Activated CD8-positive, alpha-beta memory T cell treated with anti-CD3 and anti-CD28 coated beads for 36 hours (primary cell): ENCODE measurements at regions not wholly inside any gene's neighbourhood (a gene's known extent, or its start where the extent isn't known, plus 50 kb on each side); places are given as distances from the start of the nearest gene placed in this dataset.

ENCODE experiments used
- CTCF ChIA-PET: fragments of 350-600 bp; sonication (Branson Sonifier 250); formaldehyde crosslinking; loops from one replicate; lab custom pipeline; 2021; ENCODE audit warnings: antibody characterized with exemption; lab: Charles Lee
- POLR2A ChIA-PET: fragments of 350-600 bp; sonication (Branson Sonifier 250); formaldehyde crosslinking; loops from one replicate; lab custom pipeline; 2021; ENCODE audit warnings: antibody characterized with exemption; lab: Charles Lee

DNA sequence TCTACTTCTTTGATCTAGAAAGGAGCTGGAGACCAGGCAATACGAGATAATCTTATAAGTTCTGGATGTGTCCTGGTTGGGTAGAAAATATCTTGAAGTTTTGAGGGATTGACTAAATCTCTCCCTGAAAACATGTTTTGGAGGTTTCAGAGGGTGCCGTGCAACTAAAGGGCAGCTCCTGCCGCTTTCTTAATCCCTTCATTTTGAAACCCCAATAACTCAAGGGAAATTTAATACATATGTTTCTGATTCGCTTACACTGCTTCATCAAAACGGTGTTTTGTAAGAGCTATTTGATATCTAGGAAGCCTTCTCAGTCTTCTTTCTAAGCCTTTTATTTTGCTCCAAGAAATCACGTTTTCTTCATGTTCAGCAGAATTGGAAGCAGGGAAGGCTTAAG lies 129.0 kb downstream of the ASCL1 start:
- POLR2A ChIA-PET = no interaction called here
- CTCF ChIA-PET = no interaction called here

DNA sequence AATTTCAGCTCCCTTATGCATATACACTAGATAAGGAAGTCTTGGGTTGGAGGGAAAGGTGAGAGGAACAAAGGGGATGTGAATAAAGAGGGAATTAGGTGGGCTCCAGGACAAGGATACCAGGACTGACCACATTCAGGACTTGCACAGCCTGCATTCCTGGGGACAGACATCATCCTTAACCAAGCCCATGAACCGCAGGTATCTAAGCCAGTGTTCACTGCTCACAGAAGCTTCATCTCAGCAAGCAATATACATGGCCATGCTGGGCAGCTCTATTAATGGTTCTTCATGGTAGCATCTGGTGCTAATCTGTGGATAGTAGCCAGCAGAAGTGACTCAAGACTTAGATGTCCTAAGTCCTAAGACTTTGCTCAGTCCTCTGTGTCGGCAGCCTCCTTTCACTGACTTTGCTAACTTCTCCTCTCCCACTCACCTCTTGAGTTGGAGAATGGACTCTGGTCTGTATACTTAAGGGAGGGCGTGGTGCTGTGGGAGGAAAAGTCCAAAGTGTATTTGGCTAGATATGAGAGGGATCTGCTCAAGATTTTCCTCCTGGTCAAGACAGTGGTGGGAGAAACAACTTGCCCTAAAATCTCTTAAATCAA lies 136.1 kb downstream of the ASCL1 start:
- POLR2A ChIA-PET = no interaction called here

DNA sequence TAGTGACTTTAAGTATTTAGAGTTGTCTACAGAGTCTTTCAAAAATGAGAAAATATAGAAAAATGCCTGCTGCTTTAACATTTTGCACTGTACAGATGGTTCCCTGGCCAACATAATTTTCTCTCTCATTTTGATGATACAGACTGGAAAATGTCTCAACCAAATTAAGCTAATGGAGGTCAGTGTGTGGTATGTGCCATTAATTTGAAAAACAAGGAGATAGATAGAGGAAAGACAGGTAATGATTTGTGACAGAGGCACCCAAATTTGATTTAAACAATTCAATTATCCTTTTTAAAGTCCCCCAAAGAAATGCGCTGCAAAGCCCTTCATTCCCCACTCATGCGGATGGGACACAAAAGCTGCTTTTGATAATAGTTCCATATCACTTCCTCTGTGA lies 140.0 kb downstream of the ASCL1 start:
- ChIA-PET CTCF (no interaction called here), POLR2A (no interaction called here)

More for the DNA sequence above, 136.1 kb downstream of the ASCL1 start:
- CTCF ChIA-PET = no interaction called here

DNA sequence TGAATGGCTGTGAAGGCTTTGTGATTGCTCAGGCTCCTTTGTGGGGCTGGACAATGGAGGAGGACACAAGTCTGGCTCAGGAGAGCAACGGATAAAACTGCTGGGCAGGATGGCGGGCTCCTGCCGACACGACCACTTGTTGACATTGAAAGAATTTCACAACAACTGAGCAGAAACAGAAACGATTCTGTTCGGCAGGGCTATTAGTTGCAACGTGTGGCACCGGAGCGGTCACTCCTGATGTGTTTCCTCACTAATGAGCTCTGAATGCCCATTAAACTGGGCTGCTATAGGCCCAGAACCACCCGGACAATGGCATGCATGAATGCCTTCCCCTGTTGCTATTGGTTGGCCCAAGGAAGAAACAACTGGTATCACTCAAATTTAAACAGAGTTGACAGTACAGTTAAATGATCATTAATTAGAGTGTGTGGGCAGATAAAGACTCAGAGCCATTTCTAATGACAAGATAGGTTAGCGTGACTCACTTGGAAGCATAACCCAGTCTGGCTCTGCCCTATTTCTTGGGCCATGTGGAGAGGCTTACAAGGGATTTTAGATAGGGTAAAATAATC lies 142.9 kb downstream of the ASCL1 start:
- CTCF ChIA-PET = no interaction called here
- POLR2A ChIA-PET = no interaction called here

DNA sequence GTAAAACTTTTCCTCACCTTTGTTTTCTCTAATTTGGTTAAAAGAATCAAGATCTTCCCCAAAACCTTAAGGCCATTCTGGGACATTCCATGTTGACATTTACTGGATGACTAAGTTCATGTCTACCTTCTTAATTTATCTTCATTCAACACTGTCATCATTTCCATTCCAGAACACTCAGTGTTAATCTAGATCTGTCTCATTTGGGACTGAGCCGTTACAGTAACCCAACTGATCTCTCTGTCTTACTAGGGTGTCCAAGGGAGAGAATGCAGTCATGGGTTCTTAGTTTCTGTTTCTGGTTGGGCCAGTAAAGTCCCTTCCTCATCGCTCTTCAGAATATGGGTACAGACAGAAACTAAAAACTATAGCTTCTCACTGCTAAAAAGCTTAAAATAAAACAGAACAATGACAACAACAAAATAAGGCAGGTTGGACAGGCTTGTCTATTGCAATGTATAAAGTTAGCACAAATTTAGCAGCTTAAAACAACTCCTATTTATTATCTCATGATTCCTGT lies 144.8 kb downstream of the ASCL1 start:
- POLR2A ChIA-PET = no interaction called here
- CTCF ChIA-PET = no interaction called here

DNA sequence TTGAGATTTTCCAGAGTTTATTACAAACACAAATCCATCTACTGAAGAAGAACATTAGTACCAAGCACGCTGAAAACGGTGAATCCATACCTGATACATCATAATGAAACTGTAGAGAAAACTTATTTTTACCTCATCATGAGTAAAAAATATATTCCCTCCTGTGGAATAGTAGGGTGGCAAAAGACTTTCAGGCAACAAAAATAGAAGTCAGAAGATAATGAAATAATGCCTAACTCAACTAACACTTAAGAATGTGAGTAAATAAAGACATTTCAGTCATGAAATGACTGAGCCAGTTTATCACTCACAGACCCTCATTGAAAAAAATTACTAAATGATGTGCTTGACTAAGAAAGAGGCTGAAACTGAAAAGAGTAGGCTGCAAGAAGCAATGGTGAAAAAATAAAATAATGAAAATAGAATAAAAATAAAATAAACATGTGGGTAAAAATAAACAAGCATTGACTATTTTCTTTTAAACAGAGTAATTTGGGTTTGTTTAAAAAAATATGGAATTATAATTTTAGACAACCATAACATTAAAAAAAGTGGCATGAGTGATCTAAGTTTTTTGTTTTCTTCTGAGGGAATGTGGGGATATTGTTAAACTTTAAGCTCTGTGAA lies 148.6 kb downstream of the ASCL1 start:
- CTCF ChIA-PET = no interaction called here

DNA sequence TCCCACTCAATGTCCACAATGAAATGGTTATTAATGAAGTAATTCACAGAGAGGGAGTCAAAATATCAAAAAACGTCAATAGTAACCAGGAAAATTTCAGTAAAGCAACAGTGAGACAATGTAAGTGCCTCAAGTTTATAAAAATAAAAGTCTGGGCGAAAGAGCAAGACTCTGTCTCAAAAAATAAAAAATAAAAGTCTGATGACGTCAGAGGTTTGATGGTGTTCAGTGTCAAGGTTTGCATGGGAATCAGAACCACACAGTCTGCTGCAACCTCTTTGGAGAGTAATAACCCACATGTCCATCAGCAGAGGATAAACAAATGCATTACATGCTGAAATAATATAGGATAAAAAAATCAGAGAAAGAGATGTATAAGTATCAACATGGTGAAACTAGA lies 152.4 kb downstream of the ASCL1 start:
- CTCF ChIA-PET = no interaction called here
- POLR2A ChIA-PET = no interaction called here

More for the DNA sequence above, 148.6 kb downstream of the ASCL1 start:
- POLR2A ChIA-PET = no interaction called here

DNA sequence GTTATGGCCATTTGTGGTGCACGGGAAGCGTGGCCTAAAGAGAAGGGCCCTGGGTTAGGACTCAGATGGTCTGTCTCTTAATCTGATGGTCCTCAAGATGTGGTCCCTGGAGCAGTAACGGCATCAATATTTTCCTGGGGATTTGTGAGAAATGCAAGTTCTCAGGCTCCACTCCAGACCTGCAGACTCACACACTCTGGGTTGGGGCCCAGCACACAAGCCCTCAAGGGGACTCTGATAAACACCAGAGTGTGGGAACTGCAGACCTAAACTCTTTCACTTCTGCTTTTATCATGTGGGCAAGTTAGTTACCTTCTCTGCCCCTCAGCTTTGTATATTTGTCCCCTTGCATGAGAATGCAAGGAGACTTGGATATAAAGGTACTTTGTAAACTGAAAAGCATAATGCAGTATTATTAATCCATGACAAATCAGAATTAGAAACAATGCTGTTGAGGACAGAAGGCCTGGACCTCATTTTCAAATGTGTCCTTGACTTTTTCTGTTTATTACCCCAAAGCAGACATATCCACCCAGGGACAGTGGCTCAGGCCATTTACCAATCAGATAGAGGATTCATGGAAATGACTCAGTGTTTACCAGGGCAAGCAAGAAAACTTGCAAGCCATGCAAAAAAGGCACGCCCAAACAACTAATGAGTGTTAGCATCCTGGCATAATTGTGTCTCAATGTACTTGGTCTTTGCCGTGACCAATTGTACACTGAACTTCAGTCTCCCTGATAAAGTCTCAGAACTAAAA lies 157.0 kb downstream of the ASCL1 start:
- POLR2A ChIA-PET = no interaction called here
- CTCF ChIA-PET = no interaction called here

DNA sequence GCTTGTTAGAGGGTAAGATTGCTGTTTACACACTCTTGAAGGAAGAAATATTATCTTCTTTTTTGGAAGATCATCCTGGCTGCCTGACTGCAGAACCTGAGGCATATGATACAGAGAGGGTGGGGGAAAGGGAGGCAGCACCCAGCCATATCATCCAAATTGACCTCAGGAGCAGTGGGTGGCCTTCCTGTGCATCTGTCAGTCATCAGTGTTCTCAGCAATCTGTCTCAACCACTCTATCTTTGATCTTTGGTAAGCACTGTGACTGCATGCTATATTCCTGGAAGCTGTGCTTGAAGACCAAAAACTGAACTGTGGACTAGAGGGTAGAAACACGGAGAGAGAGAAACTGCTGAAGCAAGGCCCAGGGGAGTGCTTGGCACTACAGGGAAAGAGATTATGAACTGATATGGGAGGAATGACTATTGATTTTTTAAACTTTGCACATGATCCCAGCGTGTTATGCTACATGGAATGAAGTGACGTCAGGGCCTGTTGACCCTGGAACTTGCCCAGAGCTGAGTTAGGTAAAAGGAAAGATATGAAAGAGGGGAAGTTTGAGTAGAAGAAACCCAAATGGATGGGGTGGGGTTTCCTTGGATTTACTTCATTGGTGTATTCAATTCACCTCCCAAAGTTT lies 171.5 kb downstream of the ASCL1 start:
- CTCF ChIA-PET = no interaction called here
- POLR2A ChIA-PET = no interaction called here

DNA sequence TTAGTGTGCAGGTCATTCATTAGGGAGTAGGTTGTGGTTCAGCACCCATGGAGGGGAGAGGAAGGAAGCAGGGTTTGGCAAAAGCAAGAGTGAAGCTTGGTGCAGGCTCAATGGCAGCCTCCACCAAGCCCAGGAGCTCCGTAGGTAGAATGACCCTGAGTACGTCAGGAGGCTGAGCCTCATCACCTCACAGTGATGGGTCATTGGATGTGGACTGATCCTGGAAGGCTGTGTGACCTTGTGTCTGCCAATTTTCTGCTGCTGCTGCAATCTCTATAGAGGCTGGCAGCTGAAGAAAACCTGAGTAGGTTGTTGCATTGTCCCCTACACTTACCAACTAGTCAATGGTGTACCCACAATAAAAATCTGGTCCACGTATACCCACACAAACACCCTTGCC lies 173.1 kb downstream of the ASCL1 start:
- POLR2A ChIA-PET = no interaction called here
- CTCF ChIA-PET = no interaction called here

DNA sequence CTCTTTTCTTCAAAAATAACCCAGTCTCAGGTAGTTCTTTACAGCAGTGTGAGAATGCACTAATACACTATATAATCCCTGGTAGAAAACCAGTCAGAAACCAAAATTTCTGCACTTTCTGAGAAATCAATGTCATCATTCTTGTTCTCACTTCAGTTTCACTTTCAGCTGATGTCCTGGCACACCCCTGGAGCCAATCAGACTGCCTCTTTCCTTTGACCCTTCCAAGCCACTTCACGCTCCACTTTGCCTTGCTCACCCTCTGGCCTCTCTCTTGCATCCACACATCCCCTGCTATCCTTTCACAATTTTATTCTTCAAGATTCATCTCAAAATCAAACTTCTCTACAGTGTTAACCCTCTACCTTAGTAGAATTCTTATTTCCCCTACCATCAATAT lies 181.1 kb downstream of the ASCL1 start:
- ChIA-PET CTCF (no interaction called here), POLR2A (no interaction called here)

DNA sequence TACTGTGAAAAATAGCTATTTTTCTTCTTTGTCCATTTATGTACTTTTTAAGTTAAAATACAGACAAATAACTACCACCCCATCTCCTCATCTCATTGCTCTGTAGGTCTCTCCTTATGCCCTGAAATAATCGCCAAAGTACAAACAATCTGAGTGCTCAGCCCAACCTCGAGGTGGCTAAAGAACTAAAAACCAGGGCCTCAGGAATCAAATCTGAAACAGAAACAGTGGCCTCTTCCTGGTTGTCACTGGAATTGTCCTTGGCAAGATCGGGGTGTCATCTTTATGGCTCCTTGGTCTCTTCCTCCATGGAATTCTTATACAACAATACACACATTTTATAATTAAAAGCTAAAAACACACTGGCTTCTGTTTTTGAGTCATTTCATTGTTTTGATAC lies 182.4 kb downstream of the ASCL1 start:
- POLR2A ChIA-PET = no interaction called here
- CTCF ChIA-PET = no interaction called here

DNA sequence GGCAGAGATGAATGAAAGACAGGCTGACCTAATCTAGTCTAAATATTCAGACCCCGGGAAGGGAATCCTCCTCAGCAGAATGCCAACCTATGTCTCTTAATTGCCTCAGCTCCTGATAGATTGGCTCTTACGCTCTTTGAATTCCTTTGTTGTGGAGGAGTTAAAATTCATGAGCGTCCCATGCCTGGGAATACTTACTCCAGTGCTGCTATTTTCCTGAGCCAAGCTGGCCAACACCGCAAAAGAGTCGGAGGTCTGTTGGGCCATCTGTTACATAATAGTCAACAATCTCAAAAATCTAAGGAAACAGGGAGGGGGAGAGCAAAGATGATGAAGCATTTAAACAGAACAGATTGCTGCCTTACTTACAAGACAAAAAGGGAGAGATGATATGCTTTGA lies 182.8 kb downstream of the ASCL1 start:
- ChIA-PET CTCF (no interaction called here), POLR2A (no interaction called here)

DNA sequence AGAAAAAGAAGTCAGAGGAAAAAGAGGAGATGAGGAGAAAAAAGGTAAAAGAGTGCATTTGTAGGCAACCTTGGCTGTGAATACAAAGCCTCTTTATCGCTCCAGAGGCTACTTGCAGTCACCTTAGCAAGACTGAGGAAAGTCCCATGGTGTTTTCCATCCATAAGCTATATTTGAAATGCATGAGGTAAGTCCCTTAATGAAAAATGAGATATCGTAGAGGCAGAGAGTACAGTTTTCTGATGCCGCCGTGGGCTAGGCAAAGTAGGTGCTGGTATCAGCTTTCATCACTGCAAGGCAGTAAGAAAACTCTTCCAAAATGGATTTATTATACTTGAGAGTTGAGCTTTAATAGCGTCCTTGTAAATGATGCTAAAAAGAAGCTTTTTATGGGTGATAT lies 186.8 kb downstream of the ASCL1 start:
- POLR2A ChIA-PET = no interaction called here
- CTCF ChIA-PET = no interaction called here

DNA sequence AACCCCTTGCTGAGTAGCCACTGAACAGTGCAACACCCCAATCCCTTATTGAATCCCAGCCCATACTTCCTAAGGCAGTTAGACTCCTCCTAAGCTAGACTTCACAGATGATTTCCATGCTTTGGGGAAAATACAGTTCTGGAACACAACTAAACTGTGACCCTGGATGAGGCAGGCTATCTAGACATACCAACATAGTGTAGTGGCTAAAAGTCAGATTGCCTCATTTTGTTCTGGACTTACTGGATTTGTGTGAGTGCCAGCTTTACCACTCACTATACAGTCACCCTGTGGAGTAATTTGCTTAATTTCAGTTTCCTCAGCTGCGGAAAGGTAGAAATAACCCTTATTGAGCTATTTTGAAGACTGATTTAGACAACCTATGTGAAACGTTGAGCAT lies 203.1 kb downstream of the ASCL1 start:
- ChIA-PET POLR2A (no interaction called here), CTCF (no interaction called here)

DNA sequence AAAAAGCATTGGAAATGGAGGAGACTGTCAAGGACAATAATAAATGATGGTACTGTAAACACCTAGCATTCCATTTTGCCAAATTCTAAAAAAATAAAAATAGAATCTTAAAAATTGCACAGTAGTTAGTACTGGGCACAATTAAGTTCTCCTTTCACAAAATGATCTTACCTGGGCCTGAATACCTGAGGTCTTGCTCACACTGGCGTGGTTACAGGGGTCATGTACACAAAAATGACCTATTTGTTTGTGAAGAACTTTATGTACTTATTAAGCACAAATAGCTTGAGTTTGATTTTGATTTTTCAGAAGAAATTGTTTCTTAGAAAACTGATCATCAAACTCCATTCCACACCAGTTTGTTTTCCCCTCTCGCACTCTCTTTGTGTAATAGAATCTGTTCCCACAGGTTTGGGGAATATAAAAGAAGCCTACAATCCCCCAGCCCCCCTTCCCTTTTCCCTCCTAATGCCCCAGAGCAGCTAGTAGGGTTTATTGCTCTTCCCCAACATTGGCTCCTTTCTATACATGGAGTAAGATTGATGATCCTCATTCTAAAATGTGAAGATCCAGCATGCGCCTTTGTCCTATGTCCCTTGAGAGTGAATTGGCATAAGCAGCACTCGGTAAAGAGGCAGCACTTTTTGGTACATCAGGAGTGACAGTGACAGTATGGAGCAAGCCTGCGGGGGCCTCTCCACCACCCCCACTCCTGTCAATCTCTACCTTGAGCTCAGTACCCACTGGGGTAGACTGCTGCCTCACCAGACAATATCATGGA lies 204.3 kb downstream of the ASCL1 start:
- POLR2A ChIA-PET = no interaction called here
- CTCF ChIA-PET = no interaction called here

DNA sequence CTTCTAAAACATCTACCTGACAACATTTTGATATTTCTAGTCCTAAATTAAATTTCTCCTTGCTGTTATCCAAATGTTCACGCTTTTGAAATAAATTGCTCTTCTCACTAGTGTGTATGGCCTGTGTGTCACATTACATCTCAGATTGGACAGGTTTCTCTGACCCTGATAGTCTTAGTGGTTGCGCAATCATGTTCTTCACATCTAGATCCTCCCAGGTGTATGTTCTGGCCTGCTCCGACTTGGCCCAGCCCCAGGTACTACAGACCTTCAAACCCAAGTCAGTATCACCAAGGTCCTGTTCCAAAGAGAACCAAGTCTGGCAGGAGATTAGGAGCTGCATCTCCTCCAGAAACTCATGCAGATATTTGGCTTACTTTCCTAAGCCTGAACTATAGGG lies 209.5 kb downstream of the ASCL1 start:
- ChIA-PET POLR2A (no interaction called here), CTCF (no interaction called here)

DNA sequence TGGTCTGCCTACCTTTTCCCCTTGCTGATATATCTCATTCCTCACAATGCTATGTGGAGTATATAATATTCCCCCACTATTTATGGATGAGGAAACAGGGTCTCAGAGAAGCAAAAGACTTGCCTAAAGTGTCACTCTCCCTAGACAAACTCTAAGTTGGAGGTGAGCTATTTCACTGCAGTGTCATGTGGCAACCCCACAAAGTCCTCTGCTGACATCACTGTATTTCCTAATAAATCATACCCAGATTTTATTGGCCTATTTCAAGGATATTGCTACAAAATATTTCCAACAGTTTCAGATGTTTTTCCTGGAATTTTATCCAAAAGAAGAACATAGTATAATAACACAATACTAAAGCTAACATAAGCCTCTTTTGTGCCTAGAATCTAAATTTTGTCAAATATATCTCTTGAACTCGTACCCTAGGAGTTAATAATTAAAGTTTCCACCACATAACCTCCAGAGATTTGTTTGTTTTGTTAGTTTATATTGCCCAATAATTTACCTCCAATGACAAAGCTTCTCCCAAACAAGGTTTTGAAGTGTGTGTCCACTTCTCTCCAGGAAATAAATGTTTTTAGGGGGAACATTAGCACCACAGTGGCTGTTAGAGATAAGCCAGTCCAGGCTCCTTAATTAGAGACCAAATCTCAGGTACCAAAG lies 215.1 kb downstream of the ASCL1 start:
- ChIA-PET POLR2A (no interaction called here), CTCF (no interaction called here)

DNA sequence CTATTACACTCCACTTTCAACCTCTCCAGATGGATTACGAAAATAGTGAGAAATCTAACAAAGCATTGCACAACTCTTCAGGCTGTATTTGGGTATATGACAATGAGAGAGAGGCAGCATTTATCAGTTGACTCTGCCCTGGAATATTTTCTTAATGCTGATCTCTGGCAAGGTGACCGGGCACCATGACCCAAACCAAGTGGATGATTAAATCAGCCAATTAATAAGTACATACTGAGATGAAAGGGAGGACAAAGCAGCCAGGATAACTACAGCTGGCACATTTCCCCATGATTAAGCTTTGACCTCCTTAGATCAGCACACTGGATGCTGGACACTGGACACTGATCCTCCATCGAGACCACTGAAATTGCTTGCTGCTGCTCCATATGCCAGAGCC lies 218.2 kb downstream of the ASCL1 start:
- ChIA-PET POLR2A (no interaction called here), CTCF (no interaction called here)
